Fibroblast of skin of back (primary cell): ENCODE measurements at regions not wholly inside any gene's neighbourhood (a gene's known extent, or its start where the extent isn't known, plus 50 kb on each side); places are given as distances from the start of the nearest gene placed in this dataset.
A peak's percentile ranks its signal among the peaks of the same experiment; 100 is the strongest.

Experiments used
- DNase-seq: peaks from one replicate; pipeline ENCODE4 v3.0.0-alpha.2; 2013

DNA sequence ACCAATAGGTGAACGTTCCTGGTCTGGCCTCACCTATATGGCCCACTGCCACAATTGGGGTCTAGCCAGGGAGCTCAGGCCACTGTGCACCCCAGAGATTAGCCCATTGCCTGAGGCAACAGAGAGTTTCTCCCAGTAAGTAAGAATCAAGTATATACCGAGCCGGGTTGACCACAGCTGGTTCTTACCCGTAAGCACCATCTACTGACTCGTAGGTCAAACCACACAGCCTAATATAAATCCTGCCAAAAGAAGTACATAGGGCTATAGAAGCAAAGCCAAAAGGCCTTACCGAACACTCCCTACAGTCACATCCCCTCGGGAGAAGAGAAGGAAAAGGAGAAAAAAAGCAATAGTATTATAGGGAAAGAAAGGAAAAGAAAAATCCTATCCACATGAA lies 463.6 kb upstream of the GJE1 start:
- DNase-seq = no peak

DNA sequence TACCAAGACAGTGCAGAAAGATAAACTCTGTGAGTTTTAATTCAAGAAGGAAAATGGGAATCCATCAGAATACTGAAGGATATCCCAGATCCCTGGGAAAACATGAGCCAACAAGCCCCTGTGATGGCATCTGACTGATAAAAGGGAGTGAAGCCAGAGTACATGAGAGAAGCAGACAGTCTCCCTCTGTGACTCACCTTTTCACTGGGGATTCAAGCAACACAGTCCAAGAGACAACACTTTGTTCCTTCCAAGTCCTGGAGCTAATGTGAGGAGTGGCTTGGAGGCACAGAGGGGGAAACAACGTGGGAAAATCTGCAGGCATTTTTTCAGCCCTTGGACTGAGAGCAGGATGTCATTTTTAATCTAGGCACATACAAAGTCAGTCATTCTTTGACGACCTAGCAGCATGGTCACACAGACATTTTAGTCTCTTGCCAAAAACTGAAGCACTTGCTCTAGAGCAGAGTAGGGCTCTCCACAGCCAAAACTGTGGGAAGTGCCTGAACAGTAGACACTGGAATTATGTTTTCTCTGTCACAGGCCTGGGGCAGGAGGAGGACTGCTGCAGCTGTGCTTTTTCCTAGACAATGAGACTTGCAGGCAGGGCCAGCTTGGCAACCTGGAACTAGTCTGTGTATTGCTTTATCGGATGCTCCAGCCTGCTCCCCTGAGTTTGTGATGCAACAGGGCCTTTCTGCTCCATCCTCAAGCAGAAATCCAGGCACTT lies 465.0 kb upstream of the GJE1 start:
- DNase-seq = peak; percentile 40

DNA sequence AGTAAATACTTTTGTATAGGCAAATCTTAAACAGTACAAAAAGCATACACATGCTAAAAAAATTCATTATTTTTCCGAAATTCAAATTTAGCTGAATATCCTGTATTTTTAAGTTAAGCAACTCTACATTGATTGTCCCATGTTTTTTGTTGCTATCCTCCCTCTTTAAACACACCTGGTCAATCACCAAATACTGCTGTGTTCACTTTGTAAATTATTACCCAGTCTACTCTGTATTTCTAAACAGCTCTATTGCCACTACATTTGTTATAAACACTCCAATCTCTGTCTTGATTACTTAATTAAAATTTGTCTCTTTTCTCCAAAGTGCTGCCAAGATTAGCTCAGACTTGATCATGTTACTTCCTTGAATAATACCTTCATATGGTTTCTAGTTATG lies 466.5 kb upstream of the GJE1 start:
- DNase-seq = no peak

DNA sequence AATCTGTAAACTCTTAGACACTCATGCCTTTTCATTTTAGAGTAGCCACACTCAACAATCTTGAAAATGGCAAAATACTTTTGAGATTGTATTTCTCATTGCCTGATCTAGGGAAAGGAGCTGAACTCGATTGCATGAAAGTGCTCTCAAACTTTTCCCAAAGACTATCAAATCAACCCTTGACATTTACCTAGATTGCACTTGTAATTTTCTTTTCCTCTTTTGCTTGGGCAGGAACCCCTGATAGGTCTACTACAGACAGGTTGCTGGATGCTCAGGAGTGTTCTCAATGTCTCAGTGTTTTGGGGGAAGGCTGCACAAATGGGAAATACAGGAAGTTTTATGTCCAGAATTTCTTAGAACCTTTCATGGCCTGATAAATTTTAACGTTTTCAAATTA lies 468.0 kb upstream of the GJE1 start:
- DNase-seq = no peak

DNA sequence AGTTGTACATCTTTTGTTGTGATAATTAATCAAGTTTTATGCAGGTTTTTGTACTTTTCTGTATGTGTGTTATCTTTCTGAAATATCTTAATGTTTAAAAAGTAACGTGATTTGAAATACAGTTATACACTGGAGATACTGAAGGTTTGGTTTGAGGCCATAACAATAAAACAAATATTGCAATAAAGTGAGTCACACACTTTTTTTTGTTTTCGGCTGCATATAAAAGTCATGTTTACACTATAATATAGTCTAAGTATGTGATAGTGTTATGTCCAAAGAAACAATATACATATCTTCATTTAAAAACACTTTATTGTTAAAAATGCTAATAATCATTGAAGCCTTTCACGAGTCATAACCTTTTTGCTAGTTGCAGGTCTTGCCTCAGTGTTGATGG lies 473.1 kb upstream of the GJE1 start:
- DNase-seq = no peak

DNA sequence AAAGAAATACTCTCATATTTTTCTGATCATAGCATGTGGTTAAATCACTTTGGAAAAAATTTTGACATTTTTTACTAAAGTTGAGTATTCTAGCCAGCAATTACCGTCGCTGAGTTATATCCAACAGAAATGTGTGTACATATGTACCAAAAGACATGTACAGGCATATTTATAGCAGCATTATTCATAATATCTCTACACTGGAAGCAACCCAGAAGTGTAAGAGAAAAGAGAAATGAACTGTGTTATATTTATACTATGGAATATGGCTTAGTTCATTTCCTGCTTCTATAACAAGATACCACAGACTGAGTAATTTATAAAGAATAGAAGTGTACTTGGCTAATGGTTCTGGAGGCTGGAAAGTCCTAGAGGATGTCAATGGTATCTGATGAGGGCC lies 474.0 kb upstream of the GJE1 start:
- no peak for DNase-seq

DNA sequence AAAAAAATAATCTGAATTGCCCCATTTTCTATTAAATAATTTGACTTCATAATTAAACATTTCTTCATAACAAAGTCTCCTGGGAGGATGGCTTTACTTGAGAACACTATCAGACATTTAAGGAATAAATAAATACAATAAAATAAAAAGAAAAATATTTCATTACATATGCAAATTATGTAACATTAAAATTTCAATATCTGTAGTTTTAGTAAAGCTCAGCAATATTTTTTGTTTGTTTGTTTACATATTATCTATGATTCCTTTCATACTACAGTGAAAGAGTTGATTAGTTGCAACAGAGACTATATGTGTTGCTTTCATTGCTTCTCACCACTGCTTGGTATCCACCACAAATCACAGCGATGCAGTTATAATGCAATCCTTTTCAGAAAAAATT lies 474.9 kb upstream of the GJE1 start:
- no peak for DNase-seq

DNA sequence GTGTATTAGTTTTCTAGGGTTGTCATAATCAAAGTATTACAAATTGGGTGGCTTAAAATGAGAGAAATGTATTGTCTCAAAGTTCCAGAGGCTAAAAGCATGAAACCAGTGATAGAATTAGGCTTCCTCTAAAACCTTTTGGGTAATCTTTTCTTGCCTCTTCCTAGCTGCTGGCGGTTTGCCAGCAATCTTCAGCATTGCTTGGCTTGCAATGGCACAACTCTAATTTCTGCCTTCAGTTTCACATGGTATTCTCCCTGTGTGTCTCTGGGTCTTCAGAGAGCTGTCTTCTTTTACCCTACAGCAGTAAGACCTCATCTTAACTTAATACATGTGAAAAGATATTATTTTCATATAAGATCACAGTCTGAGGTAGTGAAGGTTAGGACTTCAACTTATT lies 479.1 kb upstream of the GJE1 start:
- peak; percentile 9 for DNase-seq

DNA sequence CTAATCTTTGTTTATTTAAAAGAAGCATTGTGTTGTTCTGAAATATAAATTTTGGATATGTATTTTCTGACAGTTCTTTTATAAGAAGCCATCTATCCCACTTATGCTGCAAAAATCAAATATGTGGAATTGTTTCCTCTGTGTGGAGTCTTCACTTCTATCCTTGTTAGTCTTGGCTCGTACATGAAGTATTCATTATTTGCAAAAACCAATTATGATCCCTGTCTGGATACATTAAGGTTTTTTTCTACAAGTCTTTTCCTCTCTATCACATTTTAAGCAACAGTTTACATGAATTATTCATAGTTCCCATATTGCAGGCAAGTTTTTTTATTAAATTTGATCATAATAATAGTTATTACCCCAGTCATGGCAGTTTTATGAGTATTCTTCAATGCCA lies 490.8 kb upstream of the GJE1 start:
- no peak for DNase-seq

DNA sequence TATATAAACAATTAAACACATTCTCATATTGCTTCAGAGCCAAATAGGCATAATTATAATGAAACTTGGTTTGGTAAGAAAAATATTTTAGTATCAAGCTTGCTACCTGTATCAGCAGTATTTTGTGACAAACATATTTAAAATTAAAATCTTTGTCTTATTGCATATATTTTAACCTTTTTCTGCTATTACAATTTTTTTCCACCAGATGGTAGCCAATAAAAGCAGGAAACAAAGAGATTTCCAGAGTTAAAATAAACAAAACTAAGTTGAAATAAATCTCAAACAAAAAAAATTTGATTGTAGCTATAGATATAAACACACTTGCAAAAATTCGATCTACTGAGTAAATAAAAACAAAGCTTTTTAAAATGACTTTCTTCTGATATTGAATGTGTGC lies 491.3 kb upstream of the GJE1 start:
- no peak for DNase-seq

DNA sequence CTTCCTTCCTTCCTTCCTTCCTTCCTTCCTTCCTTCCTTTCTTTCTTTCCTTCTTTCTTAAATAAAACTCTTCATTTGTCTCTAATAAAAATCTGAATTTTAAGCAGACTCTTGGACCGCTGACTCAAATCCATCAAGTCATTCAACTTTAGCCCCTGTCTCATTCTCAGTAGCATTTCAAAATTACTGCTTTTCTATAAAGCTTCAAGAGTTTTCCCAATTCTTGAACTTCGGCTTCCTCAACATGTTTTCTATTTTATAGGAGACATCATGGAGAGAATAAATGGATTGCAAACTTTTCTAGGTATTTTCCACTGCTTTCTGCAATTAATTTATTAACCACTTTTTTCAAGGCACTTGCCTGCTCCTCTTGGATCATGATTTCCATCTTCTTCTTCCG lies 497.1 kb upstream of the GJE1 start:
- no peak for DNase-seq

DNA sequence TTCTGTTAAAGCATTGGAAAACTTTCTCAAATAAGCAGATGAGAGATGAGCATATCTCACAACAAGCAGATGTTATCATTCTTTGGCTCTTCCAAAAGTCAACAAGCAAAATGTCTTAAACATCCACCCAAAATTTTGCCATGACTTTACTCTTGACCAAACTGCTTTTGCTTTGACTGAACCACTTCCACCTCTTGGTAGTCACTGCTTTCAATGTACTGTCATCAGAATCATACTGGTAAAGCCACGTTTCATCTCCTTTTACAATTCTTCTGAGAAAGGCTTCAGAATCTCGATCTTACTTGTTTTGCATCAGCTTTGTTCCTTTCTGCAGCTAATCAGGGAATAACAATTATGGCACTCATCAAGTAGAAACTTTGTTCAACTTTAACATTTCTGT lies 498.5 kb upstream of the GJE1 start:
- DNase-seq = no peak

DNA sequence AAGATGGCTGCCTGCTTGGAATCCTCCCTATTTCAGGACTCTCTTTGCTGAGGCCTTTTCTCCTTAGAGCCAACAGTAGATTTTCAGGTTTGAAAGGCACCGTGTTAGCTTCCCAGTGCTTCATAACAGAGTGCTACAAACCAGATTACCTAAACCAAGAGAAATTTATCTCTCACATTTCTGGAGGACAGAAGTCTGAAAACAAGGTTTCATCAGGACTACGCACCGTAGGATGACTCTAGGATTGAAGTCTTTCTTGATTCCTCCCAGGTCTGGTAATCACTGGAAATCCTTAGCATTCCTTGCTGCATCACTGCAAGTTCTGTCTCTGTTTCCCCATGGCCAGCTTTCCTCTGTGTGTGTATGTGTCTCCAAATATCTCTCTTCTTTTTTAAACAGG lies 508.4 kb upstream of the GJE1 start:
- no peak for DNase-seq

DNA sequence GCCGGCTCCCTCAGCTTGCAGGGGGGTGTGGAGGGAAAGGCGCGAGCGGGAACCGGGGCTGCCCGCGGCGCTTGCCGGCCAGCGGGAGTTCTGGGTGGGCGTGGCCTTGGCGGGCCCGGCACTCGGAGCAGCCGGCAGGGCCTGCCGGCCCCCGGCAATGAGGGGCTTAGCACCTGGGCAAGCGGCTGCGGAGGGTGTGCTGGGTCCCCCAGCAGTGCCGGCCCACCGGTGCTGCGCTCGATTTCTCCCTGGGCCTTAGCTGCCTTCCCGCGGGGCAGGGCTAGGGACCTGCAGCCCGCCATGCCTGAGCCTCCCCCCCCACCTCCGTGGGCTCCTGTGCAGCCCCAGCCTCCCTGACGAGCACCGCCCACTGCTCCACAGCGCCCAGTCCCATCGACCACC lies 514.5 kb upstream of the GJE1 start:
- no peak for DNase-seq

DNA sequence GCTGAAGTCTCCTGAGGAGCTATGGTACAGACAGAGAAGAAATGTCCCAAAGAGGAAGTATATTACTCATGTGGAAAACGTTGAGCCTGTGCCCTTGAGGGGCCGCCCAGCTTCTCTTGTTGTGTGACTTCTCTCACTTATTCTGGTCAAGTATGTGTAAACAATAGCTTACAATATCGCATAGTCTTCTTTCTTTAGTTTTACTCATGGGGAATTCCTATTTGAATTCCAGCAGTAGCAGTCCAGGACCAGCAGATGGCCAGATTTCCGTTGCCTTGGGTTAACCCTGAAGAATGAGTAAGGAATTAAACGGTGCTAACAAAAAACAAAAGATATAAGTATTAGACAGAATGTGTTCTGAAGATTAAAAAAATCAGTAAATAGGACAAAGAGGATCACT lies 522.0 kb upstream of the GJE1 start:
- DNase-seq = peak; percentile 13

DNA sequence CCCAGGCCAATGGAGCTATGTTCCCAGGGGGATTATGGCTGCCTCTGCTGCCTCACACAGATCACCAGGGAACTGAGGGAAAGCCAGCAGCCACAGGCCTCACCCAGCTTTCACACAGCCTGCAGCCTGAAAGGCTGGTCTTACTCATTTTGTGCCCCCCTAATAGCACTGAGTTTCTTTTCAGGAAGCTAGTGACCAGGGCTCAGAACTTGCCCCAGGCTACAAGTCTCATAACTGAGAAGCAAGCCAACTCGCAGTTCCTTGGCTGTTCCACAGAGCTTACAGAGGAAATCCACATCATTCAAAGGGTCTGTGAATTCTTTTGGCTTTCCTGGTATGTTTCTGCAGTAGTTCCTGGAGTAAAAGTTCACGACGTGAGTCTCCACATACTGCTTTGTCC lies 524.8 kb upstream of the GJE1 start:
- DNase-seq = no peak

DNA sequence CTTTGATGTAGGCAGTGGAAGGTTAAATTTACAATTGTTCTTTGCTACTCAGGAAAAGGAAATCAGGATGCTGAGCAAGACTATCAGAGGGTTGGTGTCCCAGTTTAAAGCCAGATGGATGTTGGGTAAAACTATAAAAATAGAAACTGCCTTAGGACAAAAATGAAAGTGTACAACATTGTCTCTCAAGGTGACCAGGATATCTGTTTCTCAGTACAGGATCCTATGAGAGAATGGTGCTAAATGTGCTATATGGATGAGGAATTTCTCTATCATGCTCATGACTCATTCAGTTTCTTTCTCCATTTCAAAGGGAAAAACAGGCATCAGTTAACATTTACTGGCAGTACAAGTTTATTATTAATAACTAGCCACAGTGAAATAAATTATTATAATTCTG lies 534.2 kb upstream of the GJE1 start:
- peak; percentile 13 for DNase-seq

DNA sequence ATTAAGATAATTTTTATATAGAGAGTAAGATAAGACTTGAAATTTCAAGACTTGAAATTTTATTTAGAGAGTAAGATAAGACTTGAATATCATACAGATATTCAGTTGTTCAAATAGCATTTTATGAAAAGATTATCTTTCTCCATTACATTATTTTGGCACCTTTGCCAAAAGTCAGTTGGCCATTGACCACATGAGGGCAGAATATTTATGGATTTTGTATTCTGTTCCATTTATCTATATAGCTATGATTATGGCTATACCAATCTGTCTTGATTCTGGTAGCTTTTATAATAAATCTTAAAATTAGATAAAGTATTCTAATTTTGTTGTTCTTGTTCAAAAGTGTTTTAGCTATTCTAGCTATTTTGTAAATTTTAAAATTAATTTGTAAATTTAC lies 537.9 kb upstream of the GJE1 start:
- DNase-seq = no peak

DNA sequence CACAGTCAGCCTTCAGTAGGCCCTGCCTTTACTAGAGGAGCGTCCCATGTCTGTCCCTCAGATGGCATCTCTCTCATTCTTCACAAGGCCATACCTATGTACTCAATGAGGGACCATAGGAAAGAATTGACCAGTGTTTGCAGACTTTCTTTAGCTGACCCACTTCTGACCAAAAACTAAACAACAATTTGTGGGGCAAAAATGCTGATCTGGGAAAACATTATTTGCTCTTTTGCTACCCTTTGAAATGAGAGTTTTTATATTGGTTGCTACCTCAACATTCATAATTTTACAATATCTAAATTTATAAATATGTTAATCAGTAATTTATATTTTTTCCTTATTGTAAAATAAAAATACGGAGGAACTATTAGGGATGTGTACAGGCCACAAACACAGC lies 539.4 kb upstream of the GJE1 start:
- DNase-seq = no peak

DNA sequence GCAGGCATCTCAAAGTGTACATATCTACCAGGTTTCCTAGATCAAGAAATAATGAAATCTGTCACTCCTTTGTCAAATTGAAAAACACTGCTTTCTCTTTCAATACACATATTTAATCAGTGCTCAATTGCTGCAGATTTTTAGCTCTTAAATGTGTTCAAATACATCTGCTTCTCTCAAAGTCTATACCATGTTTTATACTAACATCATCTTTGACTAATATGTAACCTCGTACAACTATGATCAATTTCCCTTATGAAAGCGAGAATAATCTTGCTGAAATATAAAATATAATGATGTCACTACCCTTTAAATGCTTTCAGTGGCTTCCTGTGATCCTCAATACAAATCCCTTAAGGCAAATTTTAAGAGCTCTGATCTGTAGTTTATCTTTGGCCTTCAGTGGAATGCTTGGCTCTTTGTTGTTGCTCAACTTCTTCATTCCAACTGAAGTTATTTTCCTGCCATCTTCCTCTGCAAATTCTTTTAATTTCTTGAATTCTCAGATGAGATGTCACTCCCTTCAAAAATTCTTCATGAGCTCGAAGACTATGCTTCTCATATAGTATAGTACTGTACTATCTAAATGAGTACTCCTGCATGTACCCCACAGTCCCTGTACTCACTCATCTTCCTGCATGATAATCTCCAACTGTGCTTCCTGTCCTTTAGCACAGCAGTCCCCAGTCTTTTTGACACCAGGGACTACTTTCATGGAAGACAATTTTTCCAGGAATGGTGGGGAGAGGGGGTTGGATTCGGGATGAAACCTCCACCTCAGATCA lies 545.1 kb upstream of the GJE1 start:
- peak; percentile 88 for DNase-seq

DNA sequence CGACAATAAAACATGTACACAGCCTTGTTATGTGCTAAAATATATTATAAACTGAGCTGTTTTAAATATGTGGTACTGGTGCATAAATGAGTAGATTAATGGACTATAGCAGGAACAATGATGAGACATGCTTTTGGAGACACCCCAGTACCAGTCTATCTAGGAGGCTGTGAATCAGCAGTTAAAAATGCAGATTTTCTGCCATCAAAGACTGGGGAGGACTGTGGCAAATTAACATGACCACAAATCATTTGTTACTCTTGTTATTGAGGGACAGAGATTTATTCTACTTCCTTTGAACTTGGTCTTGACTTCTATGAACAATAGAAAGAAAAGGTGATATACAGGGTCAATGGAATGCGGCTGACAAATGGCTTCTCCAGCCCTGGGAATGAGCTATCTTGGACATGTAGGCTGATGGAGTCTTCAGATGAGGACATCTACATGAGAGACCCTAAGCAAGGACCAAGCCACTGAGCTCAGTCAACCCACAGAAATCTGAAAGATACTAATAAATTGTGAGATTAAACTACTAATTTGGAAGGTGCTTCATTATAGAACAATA lies 551.7 kb upstream of the GJE1 start:
- peak; percentile 72 for DNase-seq

DNA sequence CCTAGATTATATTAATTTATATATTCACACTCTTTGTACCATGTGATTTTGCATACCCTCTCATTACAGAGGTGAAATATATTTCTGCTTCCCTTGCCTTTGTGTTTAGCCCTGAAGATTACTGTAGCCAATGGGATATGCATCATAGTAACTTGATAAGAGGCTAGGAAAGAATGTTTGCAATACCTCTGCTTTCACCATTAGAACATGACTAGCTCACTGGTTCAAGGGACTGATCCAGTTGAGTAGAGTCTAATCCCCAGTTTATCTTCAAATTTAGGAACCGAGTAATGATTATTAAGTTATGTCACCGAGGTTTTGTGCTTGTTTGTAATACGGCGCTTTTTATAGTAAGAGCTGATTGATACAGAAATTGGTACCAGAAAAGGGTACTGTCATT lies 552.6 kb upstream of the GJE1 start:
- no peak for DNase-seq

DNA sequence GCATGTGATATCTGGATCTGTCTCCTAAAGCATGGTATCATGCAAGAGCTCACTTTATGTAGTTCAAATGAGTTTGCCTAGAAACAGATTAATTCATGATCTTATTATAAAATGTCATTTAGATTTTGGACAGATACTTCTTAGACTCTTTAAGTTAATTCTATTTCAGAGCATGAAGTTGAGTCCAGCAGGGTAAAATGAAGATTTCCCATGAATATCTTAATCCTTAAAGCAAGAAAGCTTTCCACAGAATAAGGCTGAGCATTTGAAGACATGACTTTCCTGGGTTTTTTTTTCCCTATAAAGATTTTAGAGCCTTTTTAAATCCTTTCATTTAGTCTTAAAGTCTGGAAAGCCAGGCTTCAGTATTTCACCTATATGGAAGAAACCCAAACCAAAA lies 556.0 kb upstream of the GJE1 start:
- no peak for DNase-seq
